UCSD-AML1 (cell line): ENCODE measurements at regions not wholly inside any gene's neighbourhood (a gene's known extent, or its start where the extent isn't known, plus 50 kb on each side); places are given as distances from the start of the nearest gene placed in this dataset.

Experiments used
- DNase-seq: peaks from one replicate; lab custom pipeline; 2025; ENCODE audit not compliant: unreplicated experiment; lab: John Stamatoyannopoulos, UW

- no peak for DNase-seq
These were observed 148.1 kb upstream of the AGAP1 start for GRCh38 chr2:235345745-235346144.

- DNase-seq: no peak
These were observed 146.2 kb upstream of the AGAP1 start for GRCh38 chr2:235347691-235348090.

- DNase-seq: no peak
These were observed 145.5 kb upstream of the AGAP1 start for GRCh38 chr2:235348329-235348728.

- no peak for DNase-seq
These were observed 143.6 kb upstream of the AGAP1 start for GRCh38 chr2:235350234-235350633.

GRCh38 chr2:235352541-235352940 lies 141.3 kb upstream of the AGAP1 start:
- no peak for DNase-seq

- no peak for DNase-seq
These were observed 136.0 kb upstream of the AGAP1 start for GRCh38 chr2:235357881-235358280.

- no peak for DNase-seq
These were observed 134.8 kb upstream of the AGAP1 start for GRCh38 chr2:235358981-235359471.

- DNase-seq: no peak
These were observed 133.4 kb upstream of the AGAP1 start for GRCh38 chr2:235360446-235360845.

- no peak for DNase-seq
These were observed 128.1 kb upstream of the AGAP1 start for GRCh38 chr2:235365743-235366142.

GRCh38 chr2:235366390-235366789 lies 127.5 kb upstream of the AGAP1 start:
- DNase-seq: no peak

- no peak for DNase-seq
These were observed 127.0 kb upstream of the AGAP1 start for GRCh38 chr2:235366807-235367206.

GRCh38 chr2:235371018-235371417 lies 122.8 kb upstream of the AGAP1 start:
- no peak for DNase-seq

GRCh38 chr2:235373171-235373570 lies 120.7 kb upstream of the AGAP1 start:
- no peak for DNase-seq

- DNase-seq: no peak
These were observed 116.7 kb upstream of the AGAP1 start for GRCh38 chr2:235377176-235377575.

- no peak for DNase-seq
These were observed 115.6 kb upstream of the AGAP1 start for GRCh38 chr2:235378246-235378645.

GRCh38 chr2:235378944-235379343 lies 114.9 kb upstream of the AGAP1 start:
- DNase-seq: no peak

GRCh38 chr2:235381261-235381912 lies 112.5 kb upstream of the AGAP1 start:
- DNase-seq: no peak

- DNase-seq: no peak
These were observed 111.7 kb upstream of the AGAP1 start for GRCh38 chr2:235382179-235382578.

- DNase-seq: no peak
These were observed 111.2 kb upstream of the AGAP1 start for GRCh38 chr2:235382601-235383000.

GRCh38 chr2:235383272-235383843 lies 110.5 kb upstream of the AGAP1 start:
- DNase-seq: no peak

- no peak for DNase-seq
These were observed 109.2 kb upstream of the AGAP1 start for GRCh38 chr2:235384624-235385023.

GRCh38 chr2:235389626-235390025 lies 104.2 kb upstream of the AGAP1 start:
- no peak for DNase-seq
